Panc1 (cell line): ENCODE measurements at regions not wholly inside any gene's neighbourhood (a gene's known extent, or its start where the extent isn't known, plus 50 kb on each side); places are given as distances from the start of the nearest gene placed in this dataset.

ENCODE experiments used
- POLR2AphosphoS5 ChIP-seq: IDR thresholded peaks from 2 replicates; pipeline ENCODE4 v1.6.1; 2012; ENCODE audit warnings: mild to moderate bottlenecking, low read depth, low read length, moderate library complexity
- SIN3A ChIP-seq: IDR thresholded peaks from 2 replicates; pipeline ENCODE4 v1.6.1; 2012; ENCODE audit warnings: low read depth, mild to moderate bottlenecking, low read length, moderate library complexity, borderline replicate concordance; ENCODE audit not compliant: insufficient read depth
- TF ChIP-seq, protein P1 (sequence below), 2 experiments: IDR thresholded peaks; 2 replicates each; pipeline ENCODE4 v1.6.1; 2011 to 2012; ENCODE audit warnings: low read depth in 2 of 2, control low read depth in 1 of 2, low read length in 1 of 2, mild to moderate bottlenecking in 1 of 2, moderate library complexity in 1 of 2; ENCODE audit not compliant: insufficient read depth in 1 of 2
- TF ChIP-seq, protein P2 (sequence below): fragments of 450-650 bp; IDR thresholded peaks from 2 replicates; pipeline ENCODE4 v1.5.1; 2017; ENCODE audit warnings: mild to moderate bottlenecking

DNA sequence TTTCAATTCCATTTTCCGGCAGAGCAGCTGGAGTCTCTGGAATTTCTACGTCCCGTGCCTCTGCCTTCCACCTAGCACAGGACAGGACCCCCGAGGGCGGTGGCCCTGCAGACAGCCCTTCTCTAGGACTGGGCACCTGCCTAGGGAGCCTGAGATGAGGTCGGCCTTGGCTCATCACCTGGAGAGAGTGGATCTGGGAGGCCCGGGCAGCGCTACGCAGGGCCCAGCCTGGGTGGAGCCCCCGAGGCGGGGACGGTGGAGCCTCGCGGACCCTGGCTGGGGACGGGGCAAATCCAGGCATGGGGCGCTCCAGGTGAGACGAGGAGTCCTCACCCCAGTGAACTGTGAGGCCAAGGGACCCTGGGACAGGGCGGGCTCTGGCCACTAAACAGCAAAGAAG, 114.5 kb downstream of the MTRR start:
- TF ChIP-seq, protein P1, sequence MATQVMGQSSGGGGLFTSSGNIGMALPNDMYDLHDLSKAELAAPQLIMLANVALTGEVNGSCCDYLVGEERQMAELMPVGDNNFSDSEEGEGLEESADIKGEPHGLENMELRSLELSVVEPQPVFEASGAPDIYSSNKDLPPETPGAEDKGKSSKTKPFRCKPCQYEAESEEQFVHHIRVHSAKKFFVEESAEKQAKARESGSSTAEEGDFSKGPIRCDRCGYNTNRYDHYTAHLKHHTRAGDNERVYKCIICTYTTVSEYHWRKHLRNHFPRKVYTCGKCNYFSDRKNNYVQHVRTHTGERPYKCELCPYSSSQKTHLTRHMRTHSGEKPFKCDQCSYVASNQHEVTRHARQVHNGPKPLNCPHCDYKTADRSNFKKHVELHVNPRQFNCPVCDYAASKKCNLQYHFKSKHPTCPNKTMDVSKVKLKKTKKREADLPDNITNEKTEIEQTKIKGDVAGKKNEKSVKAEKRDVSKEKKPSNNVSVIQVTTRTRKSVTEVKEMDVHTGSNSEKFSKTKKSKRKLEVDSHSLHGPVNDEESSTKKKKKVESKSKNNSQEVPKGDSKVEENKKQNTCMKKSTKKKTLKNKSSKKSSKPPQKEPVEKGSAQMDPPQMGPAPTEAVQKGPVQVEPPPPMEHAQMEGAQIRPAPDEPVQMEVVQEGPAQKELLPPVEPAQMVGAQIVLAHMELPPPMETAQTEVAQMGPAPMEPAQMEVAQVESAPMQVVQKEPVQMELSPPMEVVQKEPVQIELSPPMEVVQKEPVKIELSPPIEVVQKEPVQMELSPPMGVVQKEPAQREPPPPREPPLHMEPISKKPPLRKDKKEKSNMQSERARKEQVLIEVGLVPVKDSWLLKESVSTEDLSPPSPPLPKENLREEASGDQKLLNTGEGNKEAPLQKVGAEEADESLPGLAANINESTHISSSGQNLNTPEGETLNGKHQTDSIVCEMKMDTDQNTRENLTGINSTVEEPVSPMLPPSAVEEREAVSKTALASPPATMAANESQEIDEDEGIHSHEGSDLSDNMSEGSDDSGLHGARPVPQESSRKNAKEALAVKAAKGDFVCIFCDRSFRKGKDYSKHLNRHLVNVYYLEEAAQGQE (IDR thresholded peaks at IDR 0.05; ENCODE audit: insufficient read depth in 1 of 2, low read depth in 2 of 2, low read length in 1 of 2), result no peak
- TF ChIP-seq, protein P2, sequence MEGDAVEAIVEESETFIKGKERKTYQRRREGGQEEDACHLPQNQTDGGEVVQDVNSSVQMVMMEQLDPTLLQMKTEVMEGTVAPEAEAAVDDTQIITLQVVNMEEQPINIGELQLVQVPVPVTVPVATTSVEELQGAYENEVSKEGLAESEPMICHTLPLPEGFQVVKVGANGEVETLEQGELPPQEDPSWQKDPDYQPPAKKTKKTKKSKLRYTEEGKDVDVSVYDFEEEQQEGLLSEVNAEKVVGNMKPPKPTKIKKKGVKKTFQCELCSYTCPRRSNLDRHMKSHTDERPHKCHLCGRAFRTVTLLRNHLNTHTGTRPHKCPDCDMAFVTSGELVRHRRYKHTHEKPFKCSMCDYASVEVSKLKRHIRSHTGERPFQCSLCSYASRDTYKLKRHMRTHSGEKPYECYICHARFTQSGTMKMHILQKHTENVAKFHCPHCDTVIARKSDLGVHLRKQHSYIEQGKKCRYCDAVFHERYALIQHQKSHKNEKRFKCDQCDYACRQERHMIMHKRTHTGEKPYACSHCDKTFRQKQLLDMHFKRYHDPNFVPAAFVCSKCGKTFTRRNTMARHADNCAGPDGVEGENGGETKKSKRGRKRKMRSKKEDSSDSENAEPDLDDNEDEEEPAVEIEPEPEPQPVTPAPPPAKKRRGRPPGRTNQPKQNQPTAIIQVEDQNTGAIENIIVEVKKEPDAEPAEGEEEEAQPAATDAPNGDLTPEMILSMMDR, result no peak
- TF ChIP-seq POLR2AphosphoS5 (no peak), SIN3A (no peak)
